ENCODE measurements at regions not wholly inside any gene's neighbourhood (a gene's known extent, or its start where the extent isn't known, plus 50 kb on each side); places are given as distances from the start of the nearest gene placed in this dataset.

GRCh38 chr18:10319914-10320600 lies 134.4 kb upstream of the APCDD1 start:
- Histone ChIP-seq H3K36me3 (ENCODE audit: control insufficient read depth, insufficient read depth, low read length) (no peaks in the 10 kb centered on the region), H3K4me3 (ENCODE audit: low read depth in 2 of 2, low read length in 2 of 2) (no peak overlapping the region), H3K27me3 (ENCODE audit: control insufficient read depth, insufficient read depth, low read length) (peaks cover 13% of the 10 kb centered on the region), H3K27ac (ENCODE audit: low read length) (no peak overlapping the region), H3K9me3 (ENCODE audit: control insufficient read depth, insufficient read depth, low read depth, low read length) (no peaks in the 10 kb centered on the region), H3K4me1 (ENCODE audit: control insufficient read depth, insufficient read depth, low read length) (no peaks in the 10 kb centered on the region)
- ATAC-seq (no peak), DNase-seq (ENCODE audit: low read depth, low spot score) (no peak)
- TF ChIP-seq, protein P1, sequence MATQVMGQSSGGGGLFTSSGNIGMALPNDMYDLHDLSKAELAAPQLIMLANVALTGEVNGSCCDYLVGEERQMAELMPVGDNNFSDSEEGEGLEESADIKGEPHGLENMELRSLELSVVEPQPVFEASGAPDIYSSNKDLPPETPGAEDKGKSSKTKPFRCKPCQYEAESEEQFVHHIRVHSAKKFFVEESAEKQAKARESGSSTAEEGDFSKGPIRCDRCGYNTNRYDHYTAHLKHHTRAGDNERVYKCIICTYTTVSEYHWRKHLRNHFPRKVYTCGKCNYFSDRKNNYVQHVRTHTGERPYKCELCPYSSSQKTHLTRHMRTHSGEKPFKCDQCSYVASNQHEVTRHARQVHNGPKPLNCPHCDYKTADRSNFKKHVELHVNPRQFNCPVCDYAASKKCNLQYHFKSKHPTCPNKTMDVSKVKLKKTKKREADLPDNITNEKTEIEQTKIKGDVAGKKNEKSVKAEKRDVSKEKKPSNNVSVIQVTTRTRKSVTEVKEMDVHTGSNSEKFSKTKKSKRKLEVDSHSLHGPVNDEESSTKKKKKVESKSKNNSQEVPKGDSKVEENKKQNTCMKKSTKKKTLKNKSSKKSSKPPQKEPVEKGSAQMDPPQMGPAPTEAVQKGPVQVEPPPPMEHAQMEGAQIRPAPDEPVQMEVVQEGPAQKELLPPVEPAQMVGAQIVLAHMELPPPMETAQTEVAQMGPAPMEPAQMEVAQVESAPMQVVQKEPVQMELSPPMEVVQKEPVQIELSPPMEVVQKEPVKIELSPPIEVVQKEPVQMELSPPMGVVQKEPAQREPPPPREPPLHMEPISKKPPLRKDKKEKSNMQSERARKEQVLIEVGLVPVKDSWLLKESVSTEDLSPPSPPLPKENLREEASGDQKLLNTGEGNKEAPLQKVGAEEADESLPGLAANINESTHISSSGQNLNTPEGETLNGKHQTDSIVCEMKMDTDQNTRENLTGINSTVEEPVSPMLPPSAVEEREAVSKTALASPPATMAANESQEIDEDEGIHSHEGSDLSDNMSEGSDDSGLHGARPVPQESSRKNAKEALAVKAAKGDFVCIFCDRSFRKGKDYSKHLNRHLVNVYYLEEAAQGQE (IDR thresholded peaks at IDR 0.05; ENCODE audit: insufficient read depth in 1 of 2, low read depth in 2 of 2, low read length in 1 of 2): no peak
- no peak for TF ChIP-seq TCF7L2 (IDR thresholded peaks at IDR 0.05; ENCODE audit: low read depth, low read length)
- in situ Hi-C loops (cut with HindIII; ENCODE audit: low pct_unique_long_range_greater_than_20kb, low sequenced_read_pairs): no loop called here
- no TSS peak for BruUV-seq (replicated peaks)
- CTCF ChIA-PET: no interaction called here
- POLR2A ChIA-PET: no interaction called here
- intact Hi-C loops (cut with micrococcal nuclease; ENCODE audit: unreplicated experiment): no loop called here

- H3K4me1 ChIP-seq (ENCODE audit: control insufficient read depth, insufficient read depth, low read length): no peaks in the 10 kb centered on the region
- H3K4me3 ChIP-seq (ENCODE audit: low read depth in 2 of 2, low read length in 2 of 2): no peak overlapping the region
- intact Hi-C loops (cut with micrococcal nuclease; ENCODE audit: unreplicated experiment) (no loop called here), in situ Hi-C loops (cut with HindIII; ENCODE audit: low pct_unique_long_range_greater_than_20kb, low sequenced_read_pairs) (no loop called here)
- peaks cover 13% of the 10 kb centered on the region for H3K27me3 ChIP-seq (ENCODE audit: control insufficient read depth, insufficient read depth, low read length)
- no peak for DNase-seq (ENCODE audit: low read depth, low spot score)
- POLR2A ChIA-PET: no interaction called here
- ATAC-seq: no peak
- no peak for TF ChIP-seq TCF7L2 (IDR thresholded peaks at IDR 0.05; ENCODE audit: low read depth, low read length)
- TF ChIP-seq, protein P2, sequence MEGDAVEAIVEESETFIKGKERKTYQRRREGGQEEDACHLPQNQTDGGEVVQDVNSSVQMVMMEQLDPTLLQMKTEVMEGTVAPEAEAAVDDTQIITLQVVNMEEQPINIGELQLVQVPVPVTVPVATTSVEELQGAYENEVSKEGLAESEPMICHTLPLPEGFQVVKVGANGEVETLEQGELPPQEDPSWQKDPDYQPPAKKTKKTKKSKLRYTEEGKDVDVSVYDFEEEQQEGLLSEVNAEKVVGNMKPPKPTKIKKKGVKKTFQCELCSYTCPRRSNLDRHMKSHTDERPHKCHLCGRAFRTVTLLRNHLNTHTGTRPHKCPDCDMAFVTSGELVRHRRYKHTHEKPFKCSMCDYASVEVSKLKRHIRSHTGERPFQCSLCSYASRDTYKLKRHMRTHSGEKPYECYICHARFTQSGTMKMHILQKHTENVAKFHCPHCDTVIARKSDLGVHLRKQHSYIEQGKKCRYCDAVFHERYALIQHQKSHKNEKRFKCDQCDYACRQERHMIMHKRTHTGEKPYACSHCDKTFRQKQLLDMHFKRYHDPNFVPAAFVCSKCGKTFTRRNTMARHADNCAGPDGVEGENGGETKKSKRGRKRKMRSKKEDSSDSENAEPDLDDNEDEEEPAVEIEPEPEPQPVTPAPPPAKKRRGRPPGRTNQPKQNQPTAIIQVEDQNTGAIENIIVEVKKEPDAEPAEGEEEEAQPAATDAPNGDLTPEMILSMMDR (IDR thresholded peaks at IDR 0.05): no peak
- CTCF ChIA-PET: no interaction called here
- H3K27ac ChIP-seq (ENCODE audit: low read length): no peak overlapping the region
- BruUV-seq (replicated peaks): no TSS peak
- H3K9me3 ChIP-seq (ENCODE audit: control insufficient read depth, insufficient read depth, low read depth, low read length): no peaks in the 10 kb centered on the region
- no peaks in the 10 kb centered on the region for H3K36me3 ChIP-seq (ENCODE audit: control insufficient read depth, insufficient read depth, low read length)
Observed at GRCh38 chr18:10320791-10321190, 133.6 kb upstream of the APCDD1 start.

DNA sequence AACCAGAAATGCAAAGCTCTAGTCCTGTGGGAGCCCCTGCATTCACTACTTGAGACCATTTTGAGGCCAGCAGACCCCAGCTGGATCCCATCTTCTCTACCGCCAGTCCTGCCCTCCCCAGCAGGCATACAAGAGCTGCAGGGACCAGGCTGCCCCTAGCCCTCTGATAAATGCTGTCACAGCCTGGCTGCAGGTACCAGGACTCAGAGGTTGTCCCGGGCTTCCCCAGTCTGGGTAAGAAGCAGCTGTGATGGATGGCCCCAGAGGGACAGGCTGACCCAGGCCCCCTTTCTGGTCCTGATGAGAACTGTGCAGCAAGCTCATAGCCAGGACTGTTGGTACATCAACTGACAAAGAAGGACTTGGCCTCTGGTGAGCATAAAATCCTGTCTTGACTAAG lies 132.9 kb upstream of the APCDD1 start:
- DNase-seq (ENCODE audit: low read depth, low spot score): no peak
- Histone ChIP-seq H3K4me3 (ENCODE audit: low read depth in 2 of 2, low read length in 2 of 2) (no peak overlapping the region), H3K9me3 (ENCODE audit: control insufficient read depth, insufficient read depth, low read depth, low read length) (no peaks in the 10 kb centered on the region), H3K4me1 (ENCODE audit: control insufficient read depth, insufficient read depth, low read length) (no peaks in the 10 kb centered on the region), H3K27ac (ENCODE audit: low read length) (no peak overlapping the region), H3K36me3 (ENCODE audit: control insufficient read depth, insufficient read depth, low read length) (no peaks in the 10 kb centered on the region), H3K27me3 (ENCODE audit: control insufficient read depth, insufficient read depth, low read length) (peaks cover 13% of the 10 kb centered on the region)
- no TSS peak for BruUV-seq (replicated peaks)
- no peak for ATAC-seq
- TF ChIP-seq TCF7L2 (IDR thresholded peaks at IDR 0.05; ENCODE audit: low read depth, low read length) (no peak), SIN3A (IDR thresholded peaks at IDR 0.05; ENCODE audit: borderline replicate concordance, insufficient read depth, low read depth, low read length) (no peak), POLR2AphosphoS5 (IDR thresholded peaks at IDR 0.05; ENCODE audit: low read depth, low read length) (no peak)
- TF ChIP-seq, protein P2 (IDR thresholded peaks at IDR 0.05): no peak
- TF ChIP-seq, protein P1 (IDR thresholded peaks at IDR 0.05; ENCODE audit: insufficient read depth in 1 of 2, low read depth in 2 of 2, low read length in 1 of 2): no peak
- intact Hi-C loops (cut with micrococcal nuclease; ENCODE audit: unreplicated experiment): no loop called here
- in situ Hi-C loops (cut with HindIII; ENCODE audit: low pct_unique_long_range_greater_than_20kb, low sequenced_read_pairs): no loop called here
- POLR2A ChIA-PET: interaction anchor here (0.6 kb wide), 1 partner anchor 17 kb away, joined by 3 read pairs; no protein-coding TSS in a partner anchor
- CTCF ChIA-PET: no interaction called here

All from Panc1 (cell line).